DOHH2 (cell line): ENCODE measurements at regions not wholly inside any gene's neighbourhood (a gene's known extent, or its start where the extent isn't known, plus 50 kb on each side); places are given as distances from the start of the nearest gene placed in this dataset.
"Not testable (repeated sequence)": the region's sequence is repeated elsewhere in the genome, so short reads cannot be mapped to it uniquely, and the experiment has no call there.

Experiments
- H3F3A ChIP-seq: fragments of 200-600 bp; sonication (generic), shearing (Covaris generic); 2 replicates; pipeline ENCODE4 v1.6.0; 2016; ENCODE audit warnings: antibody characterized with exemption, mild to moderate bottlenecking; ENCODE audit not compliant: control insufficient read depth, insufficient read depth
- H3K27ac ChIP-seq: fragments of 200-600 bp; sonication (generic); 2 replicates; pipeline ENCODE4 v1.5.1; 2014; ENCODE audit warnings: low read depth, mild to moderate bottlenecking, low read length, moderate library complexity
- H3K27me3 ChIP-seq: fragments of 200-600 bp; sonication (generic); 2 replicates; pipeline ENCODE4 v1.6.1; 2014; ENCODE audit warnings: mild to moderate bottlenecking, low read length, mixed read lengths; ENCODE audit not compliant: control insufficient read depth
- H3K36me3 ChIP-seq: fragments of 200-600 bp; sonication (generic); 2 replicates; pipeline ENCODE4 v1.6.1; 2014; ENCODE audit warnings: mild to moderate bottlenecking, low read length, moderate library complexity, mixed read lengths; ENCODE audit not compliant: control insufficient read depth
- H3K4me1 ChIP-seq: fragments of 200-600 bp; sonication (generic); 2 replicates; pipeline ENCODE4 v1.6.1; 2014; ENCODE audit warnings: mild to moderate bottlenecking, low read length, mixed read lengths; ENCODE audit not compliant: control insufficient read depth
- H3K4me2 ChIP-seq: fragments of 200-600 bp; sonication (generic); 2 replicates; pipeline ENCODE4 v1.6.0; 2014; ENCODE audit warnings: mild to moderate bottlenecking, low read length, moderate library complexity
- H3K4me3 ChIP-seq: fragments of 200-600 bp; sonication (generic); 2 replicates; pipeline ENCODE4 v1.5.1; 2014; ENCODE audit warnings: mild to moderate bottlenecking, low read length, mixed read lengths
- H3K79me2 ChIP-seq: fragments of 200-600 bp; sonication (generic); 2 replicates; pipeline ENCODE4 v1.6.1; 2014; ENCODE audit warnings: mild to moderate bottlenecking, low read length, mixed read lengths; ENCODE audit not compliant: control insufficient read depth
- H3K9me2 ChIP-seq: fragments of 200-600 bp; sonication (generic); replicated peaks from 2 replicates; pipeline ENCODE4 v1.6.1; 2014; ENCODE audit warnings: mild to moderate bottlenecking, low read length, mixed read lengths; ENCODE audit not compliant: control insufficient read depth
- H3K9me3 ChIP-seq: fragments of 200-600 bp; sonication (generic); 2 replicates; pipeline ENCODE4 v1.6.1; 2014; ENCODE audit warnings: antibody characterized with exemption, low read length, mixed read lengths; ENCODE audit not compliant: control insufficient read depth, insufficient read depth
- H4K20me1 ChIP-seq: fragments of 200-600 bp; sonication (generic); 2 replicates; pipeline ENCODE4 v1.6.0; 2014; ENCODE audit warnings: low read depth, mild to moderate bottlenecking, antibody characterized with exemption, low read length, moderate library complexity; ENCODE audit not compliant: control insufficient read depth, insufficient read depth
- EZH2phosphoT487 ChIP-seq: fragments of 200-600 bp; sonication (generic); IDR thresholded peaks from 2 replicates; pipeline ENCODE4 v1.6.1; 2017; ENCODE audit warnings: borderline replicate concordance, mild to moderate bottlenecking, antibody characterized with exemption, low read length, moderate library complexity, mixed read lengths
- TF ChIP-seq, protein P1 (sequence below): fragments of 200-600 bp; sonication (generic); IDR thresholded peaks from one replicate; pipeline ENCODE4 v1.5.1; 2014; ENCODE audit warnings: antibody characterized with exemption, mild to moderate bottlenecking, low read depth, low read length; ENCODE audit not compliant: poor library complexity, severe bottlenecking

DNA sequence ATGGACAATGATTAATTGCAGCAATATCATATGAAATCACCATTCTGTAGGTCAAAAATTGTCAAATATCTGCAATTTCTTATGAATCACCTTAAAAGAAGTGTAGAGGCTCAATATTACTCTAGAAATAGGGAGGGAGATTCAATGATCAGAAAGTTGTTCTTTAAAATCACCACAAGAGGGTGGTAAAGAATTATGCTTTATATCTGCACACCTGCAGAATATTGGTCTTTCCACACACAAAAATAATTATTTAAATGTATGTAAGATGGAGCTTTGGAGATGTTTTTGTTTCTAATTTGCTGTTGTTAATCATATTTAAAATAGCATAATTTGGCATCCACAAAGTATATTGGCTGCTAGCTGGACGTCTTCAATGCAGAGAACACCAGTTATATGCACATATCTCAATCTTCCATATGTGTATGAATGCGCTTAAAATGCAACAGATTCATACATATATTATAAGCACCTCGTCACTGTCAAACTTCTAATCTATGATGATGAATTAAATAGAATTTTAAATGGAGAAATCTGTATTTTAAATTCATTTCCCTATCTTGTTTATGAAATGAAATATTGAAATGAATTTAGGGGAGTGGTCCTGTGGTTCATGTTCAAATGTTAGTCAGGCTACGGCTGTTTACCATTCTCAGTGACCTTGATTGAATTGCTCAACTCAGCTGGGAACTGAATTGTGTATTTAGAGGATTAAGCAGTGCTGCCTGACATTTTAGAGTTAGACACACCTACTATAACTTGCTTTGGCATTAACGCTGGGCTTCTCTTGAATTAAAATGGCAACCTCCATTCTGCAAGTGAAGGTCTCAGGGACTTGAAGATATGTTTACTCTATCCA, 405.1 kb upstream of the FRG2C start:
- TF ChIP-seq, protein P1, sequence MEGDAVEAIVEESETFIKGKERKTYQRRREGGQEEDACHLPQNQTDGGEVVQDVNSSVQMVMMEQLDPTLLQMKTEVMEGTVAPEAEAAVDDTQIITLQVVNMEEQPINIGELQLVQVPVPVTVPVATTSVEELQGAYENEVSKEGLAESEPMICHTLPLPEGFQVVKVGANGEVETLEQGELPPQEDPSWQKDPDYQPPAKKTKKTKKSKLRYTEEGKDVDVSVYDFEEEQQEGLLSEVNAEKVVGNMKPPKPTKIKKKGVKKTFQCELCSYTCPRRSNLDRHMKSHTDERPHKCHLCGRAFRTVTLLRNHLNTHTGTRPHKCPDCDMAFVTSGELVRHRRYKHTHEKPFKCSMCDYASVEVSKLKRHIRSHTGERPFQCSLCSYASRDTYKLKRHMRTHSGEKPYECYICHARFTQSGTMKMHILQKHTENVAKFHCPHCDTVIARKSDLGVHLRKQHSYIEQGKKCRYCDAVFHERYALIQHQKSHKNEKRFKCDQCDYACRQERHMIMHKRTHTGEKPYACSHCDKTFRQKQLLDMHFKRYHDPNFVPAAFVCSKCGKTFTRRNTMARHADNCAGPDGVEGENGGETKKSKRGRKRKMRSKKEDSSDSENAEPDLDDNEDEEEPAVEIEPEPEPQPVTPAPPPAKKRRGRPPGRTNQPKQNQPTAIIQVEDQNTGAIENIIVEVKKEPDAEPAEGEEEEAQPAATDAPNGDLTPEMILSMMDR = peak; percentile 42
- not testable (repeated sequence) for H3K9me3 ChIP-seq, H3K36me3 ChIP-seq, H3K4me1 ChIP-seq, H3K27ac ChIP-seq, H3K27me3 ChIP-seq, H3F3A ChIP-seq, H3K9me2 ChIP-seq, H3K79me2 ChIP-seq, H4K20me1 ChIP-seq, H3K4me3 ChIP-seq, H3K4me2 ChIP-seq

DNA sequence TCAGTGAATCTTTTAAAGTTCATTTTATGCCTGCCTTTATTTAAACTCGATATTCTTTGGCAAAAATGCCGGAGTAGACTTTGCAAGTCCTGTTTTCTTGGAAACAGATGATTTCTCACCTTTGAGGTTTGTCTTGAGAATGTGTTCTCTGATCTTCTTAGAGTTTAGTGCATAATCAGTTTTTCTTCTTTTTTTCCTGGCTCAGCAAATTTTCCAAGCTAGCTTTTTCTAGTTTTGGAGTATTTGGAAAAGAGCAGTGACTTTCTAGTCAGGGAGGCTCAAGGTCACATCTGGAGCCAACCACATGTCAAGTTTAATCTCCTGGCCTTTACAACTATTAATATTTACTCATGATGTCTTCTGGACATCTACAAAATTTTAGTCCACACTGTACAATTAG, 403.2 kb upstream of the FRG2C start:
- not testable (repeated sequence) for H3K9me2 ChIP-seq

DNA sequence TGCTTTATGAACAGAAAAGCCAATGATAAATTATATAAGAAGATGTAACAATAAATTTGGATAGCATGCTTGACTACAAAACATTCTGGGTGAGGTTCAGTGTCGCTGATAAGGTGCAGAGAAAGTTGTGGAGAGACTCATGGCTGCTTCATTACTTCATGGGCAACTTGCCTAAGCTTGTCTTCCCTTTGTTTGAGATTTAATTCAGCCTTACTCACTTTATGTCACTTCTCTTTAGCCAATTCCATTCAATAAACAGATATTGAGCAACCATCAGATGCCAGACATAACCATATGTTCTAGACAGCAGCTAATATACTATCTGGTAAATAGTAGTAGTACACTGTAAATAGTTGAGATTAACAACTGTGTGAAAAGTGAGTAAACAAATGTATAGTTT, 401.5 kb upstream of the FRG2C start:
- H4K20me1 ChIP-seq = no peaks in the 10 kb centered on the region
- no peak overlapping the region for H3K27ac ChIP-seq
- no peaks in the 10 kb centered on the region for H3K27me3 ChIP-seq
- H3F3A ChIP-seq = no peaks in the 10 kb centered on the region
- H3K36me3 ChIP-seq = no peaks in the 10 kb centered on the region
- no peaks in the 10 kb centered on the region for H3K9me3 ChIP-seq
- H3K79me2 ChIP-seq = no peaks in the 10 kb centered on the region
- H3K4me1 ChIP-seq = no peaks in the 10 kb centered on the region
- TF ChIP-seq, protein P1 = no peak
- TF ChIP-seq EZH2phosphoT487 = no peak
- H3K4me2 ChIP-seq = no peak overlapping the region
- H3K4me3 ChIP-seq = no peak overlapping the region
- H3K9me2 ChIP-seq = no peaks in the 10 kb centered on the region

More for the DNA sequence above, 403.2 kb upstream of the FRG2C start:
- H3K4me1 ChIP-seq, H3K27me3 ChIP-seq, H3K9me3 ChIP-seq, H3K36me3 ChIP-seq, H3K4me2 ChIP-seq, H4K20me1 ChIP-seq, H3K79me2 ChIP-seq, H3K4me3 ChIP-seq, H3F3A ChIP-seq, H3K27ac ChIP-seq: not testable (repeated sequence)

DNA sequence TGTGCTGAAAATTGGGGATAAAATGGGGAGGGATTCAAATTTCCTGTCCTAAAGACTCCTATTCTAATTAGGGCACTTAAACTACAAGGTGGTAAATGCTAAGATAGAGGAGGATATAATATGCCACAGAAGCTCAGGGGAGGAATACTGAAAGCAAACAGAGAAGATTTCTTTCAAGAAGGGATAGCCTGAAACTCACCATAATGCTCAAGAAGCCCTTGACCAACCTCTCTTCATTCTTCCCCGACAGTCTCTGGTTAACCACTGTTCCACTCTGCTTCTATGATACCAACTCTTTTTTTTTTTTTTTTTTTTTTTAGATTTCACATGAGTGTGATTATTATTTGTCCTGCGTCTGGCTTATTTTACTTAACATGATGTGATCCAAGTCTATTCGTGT, 398.2 kb upstream of the FRG2C start:
- no peak overlapping the region for H3K4me3 ChIP-seq
- no peaks in the 10 kb centered on the region for H3K79me2 ChIP-seq
- H3K27ac ChIP-seq = no peak overlapping the region
- no peak overlapping the region for H3K4me2 ChIP-seq
- no peaks in the 10 kb centered on the region for H3K9me2 ChIP-seq
- no peaks in the 10 kb centered on the region for H3K4me1 ChIP-seq
- no peaks in the 10 kb centered on the region for H3F3A ChIP-seq
- no peaks in the 10 kb centered on the region for H3K9me3 ChIP-seq
- no peaks in the 10 kb centered on the region for H4K20me1 ChIP-seq
- no peaks in the 10 kb centered on the region for H3K27me3 ChIP-seq
- no peaks in the 10 kb centered on the region for H3K36me3 ChIP-seq
- TF ChIP-seq EZH2phosphoT487 = no peak
- TF ChIP-seq, protein P1 = no peak

DNA sequence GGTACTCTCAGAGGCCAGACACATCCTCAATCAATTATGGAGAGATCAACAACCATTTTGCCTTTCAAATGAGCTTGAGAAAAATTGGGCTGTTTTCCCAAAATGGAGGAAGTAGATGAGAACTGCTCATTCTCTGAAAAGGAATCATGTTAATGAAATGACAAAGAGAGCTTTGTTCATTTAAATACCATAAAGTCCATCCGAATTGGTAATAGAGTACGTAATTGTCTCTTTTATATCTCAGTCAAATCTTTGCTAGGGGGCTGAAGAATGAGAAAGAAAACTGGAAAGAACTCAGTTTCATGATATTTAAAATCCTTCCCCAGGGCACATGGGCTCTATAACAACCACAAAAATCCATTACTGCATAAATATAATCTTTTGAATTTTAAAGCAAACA, 395.6 kb upstream of the FRG2C start:
- H3K9me2 ChIP-seq, H3K27me3 ChIP-seq, H3K36me3 ChIP-seq, H3K4me1 ChIP-seq, H4K20me1 ChIP-seq, H3K79me2 ChIP-seq, H3F3A ChIP-seq, H3K4me2 ChIP-seq, H3K27ac ChIP-seq, H3K4me3 ChIP-seq, H3K9me3 ChIP-seq: not testable (repeated sequence)

DNA sequence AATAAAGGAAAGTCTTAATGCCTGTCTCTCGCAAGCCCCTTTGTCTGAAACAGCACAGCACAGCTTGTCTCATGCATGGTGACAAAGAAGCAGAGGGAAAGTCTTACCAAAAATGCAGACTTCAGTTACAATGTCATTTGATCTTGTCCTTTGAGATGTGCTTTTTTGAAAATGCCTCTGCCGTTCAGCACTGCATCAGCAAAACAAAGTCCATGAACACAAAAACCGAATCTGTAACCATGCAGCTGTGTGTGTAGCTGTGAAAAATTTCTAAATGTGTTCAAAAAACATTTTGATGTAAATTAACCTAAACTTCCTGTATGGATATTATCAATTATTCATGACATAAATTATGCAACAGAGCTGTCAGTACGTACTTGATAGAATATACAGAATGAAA, 391.9 kb upstream of the FRG2C start:
- not testable (repeated sequence) for H3K36me3 ChIP-seq, H3K27ac ChIP-seq, H3K4me1 ChIP-seq, H3K9me2 ChIP-seq, H3K4me2 ChIP-seq, H4K20me1 ChIP-seq, H3K79me2 ChIP-seq, H3K4me3 ChIP-seq, H3F3A ChIP-seq, H3K9me3 ChIP-seq, H3K27me3 ChIP-seq
